ENCODE measurements at regions not wholly inside any gene's neighbourhood (a gene's known extent, or its start where the extent isn't known, plus 50 kb on each side); places are given as distances from the start of the nearest gene placed in this dataset.
"Not testable (repeated sequence)": the region's sequence is repeated elsewhere in the genome, so short reads cannot be mapped to it uniquely, and the experiment has no call there.

DNA sequence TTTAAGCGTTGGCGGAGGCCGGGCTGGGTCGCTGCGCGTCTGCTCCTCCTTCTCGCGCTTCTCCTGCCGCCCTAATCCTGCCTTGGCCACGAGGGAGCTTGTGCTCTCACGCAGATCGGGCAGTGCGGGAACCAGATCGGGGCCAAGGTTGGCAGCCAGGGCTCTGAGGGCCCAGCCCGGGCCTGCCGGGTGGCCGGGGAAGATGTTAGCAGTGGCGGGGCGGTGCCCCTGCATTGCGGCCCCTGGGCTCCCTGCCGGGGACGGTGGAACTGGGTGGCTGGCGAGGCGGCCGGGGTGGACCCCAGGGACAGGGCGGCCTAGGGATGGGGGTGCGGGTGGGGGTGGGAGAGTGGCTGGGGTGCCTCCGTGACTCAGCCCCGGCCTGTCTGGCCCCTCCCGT is 297.4 kb downstream of the CACNA1B start:
- in situ Hi-C loops (cut with HindIII; ENCODE audit: low pct_unique_long_range_greater_than_20kb, low sequenced_read_pairs); DNase-seq (ENCODE audit: low read depth, low spot score): not testable (repeated sequence)

DNA sequence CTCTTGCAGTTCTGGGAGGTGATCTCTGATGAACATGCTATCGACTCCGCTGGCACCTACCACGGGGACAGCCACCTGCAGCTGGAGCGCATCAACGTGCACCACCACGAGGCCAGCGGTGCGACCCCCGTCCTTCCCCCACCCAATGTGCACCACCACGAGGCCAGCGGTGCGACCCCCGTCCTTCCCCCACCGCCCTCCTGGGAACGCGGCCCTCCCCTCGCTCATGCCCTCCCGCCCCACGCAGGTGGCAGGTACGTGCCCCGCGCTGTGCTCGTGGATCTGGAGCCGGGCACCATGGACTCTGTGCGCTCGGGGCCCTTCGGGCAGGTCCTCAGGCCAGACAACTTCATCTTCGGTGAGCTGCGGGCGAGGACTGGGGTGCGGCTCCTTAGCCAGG is 297.8 kb downstream of the CACNA1B start:
- DNase-seq (ENCODE audit: low read depth, low spot score); in situ Hi-C loops (cut with HindIII; ENCODE audit: low pct_unique_long_range_greater_than_20kb, low sequenced_read_pairs): not testable (repeated sequence)

DNA sequence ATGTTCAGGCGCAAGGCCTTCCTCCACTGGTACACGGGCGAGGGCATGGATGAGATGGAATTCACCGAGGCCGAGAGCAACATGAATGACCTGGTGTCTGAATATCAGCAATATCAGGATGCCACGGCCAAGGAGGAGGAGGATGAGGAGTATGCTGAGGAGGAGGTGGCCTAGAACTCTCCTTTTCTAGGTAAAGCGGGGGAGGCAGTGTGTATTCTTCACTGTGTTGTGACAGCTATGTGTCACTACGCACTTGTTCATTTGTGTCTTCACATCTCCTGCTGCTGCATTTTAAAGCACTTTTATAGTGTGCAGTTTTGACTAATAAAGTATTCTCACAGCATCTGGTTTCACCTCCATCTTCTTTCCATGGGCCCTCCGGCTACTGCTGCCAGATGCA is 299.5 kb downstream of the CACNA1B start:
- DNase-seq (ENCODE audit: low read depth, low spot score); in situ Hi-C loops (cut with HindIII; ENCODE audit: low pct_unique_long_range_greater_than_20kb, low sequenced_read_pairs): not testable (repeated sequence)

DNA sequence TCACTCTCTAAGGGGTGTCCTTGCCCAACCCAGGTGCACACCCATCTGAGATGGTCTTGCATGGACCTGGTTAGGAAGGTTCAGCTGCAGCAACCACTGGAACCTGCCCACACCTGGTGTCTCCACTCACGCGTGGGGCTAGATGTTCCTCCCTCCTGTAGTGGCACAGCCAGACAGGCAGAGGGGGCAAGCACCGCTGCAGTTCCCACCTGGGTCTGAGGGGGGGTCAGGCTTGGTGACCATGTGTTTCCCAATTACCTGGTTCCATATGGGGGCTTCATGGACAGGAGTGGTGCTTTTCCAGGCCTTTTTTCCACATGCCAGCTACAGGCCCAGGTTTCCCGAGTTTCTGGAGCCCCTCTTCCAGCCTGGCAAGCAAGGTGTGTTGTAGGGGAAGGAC is 301.4 kb downstream of the CACNA1B start:
- in situ Hi-C loops (cut with HindIII; ENCODE audit: low pct_unique_long_range_greater_than_20kb, low sequenced_read_pairs); DNase-seq (ENCODE audit: low read depth, low spot score): not testable (repeated sequence)

DNA sequence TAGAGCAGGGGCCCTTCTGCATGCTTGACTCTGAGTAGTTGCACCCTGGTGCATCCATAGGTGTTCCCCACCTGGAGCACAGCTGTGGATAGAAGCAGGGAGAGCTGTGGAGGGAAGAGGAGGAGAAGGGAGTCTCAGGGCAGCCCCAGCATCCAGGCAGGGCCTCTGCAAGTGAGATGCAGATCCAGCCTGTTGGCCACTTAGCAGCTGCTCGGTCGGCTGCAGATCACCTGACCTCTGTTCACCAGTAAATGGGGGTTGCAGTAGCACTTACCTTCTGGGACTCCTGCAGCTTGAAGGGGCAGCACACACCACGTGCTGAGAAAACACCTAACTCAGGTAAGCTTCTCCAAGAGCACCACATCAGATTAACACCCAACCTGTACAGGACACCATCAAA is 302.1 kb downstream of the CACNA1B start:
- in situ Hi-C loops (cut with HindIII; ENCODE audit: low pct_unique_long_range_greater_than_20kb, low sequenced_read_pairs); DNase-seq (ENCODE audit: low read depth, low spot score): not testable (repeated sequence)

DNA sequence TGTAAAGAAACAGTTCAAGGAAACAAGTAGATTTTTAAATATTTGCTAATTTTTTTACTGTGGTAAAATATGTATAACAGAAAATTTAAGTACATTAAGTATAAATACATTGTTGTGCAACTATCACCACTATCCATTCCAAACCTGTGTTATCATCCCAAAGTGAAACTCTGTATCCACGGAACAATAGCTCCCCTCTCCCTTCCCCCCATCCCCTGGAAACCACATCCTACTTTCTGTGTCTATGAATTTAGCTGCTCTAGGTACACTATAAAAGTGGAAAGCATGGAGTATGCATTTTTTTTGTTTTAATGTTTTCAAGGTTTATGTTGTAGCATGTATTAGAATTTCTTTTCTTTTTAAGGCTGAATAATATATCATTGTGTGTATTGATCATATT is 304.4 kb downstream of the CACNA1B start:
- DNase-seq (ENCODE audit: low read depth, low spot score); in situ Hi-C loops (cut with HindIII; ENCODE audit: low pct_unique_long_range_greater_than_20kb, low sequenced_read_pairs): not testable (repeated sequence)

DNA sequence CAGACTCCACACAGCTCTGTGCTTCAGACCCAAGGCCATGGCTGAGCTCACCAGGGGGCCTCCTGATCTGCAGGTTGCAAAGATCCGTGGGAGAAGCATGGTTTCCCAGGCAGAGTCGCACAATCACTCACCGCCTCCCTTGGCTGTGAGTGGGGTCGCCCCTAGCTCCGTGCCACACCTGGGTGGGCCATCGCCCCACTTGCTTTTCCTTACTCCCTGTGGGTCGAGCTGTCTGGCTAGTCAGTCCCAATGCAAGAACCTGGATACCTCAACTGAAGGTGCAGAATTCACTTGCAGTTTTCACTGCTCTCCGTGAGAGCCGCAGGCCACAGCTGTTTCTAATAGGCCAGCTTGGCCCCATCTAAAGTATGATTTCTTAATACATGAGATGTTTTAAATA is 319.6 kb downstream of the CACNA1B start:
- DNase-seq (ENCODE audit: low read depth, low spot score); in situ Hi-C loops (cut with HindIII; ENCODE audit: low pct_unique_long_range_greater_than_20kb, low sequenced_read_pairs): not testable (repeated sequence)

DNA sequence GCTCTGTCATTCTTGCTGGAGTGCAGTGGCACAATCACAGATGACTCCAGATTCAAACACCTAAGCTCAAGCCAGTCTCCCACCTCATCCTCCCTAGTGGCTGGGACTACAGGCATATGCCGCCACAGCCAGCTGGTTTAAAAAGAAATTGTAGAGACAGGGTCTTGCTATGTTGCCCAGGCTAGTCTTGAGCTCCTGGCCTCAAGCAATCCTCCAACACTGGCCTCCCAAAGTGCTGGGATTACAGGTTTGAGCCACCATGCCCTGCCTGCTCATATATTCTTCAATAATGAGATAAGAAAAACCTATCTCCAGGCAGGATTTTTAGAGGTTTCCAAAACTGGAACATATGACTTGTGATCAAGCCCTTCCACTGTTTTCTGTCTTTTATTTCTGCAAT is 321.4 kb downstream of the CACNA1B start:
- in situ Hi-C loops (cut with HindIII; ENCODE audit: low pct_unique_long_range_greater_than_20kb, low sequenced_read_pairs), result not testable (repeated sequence)

DNA sequence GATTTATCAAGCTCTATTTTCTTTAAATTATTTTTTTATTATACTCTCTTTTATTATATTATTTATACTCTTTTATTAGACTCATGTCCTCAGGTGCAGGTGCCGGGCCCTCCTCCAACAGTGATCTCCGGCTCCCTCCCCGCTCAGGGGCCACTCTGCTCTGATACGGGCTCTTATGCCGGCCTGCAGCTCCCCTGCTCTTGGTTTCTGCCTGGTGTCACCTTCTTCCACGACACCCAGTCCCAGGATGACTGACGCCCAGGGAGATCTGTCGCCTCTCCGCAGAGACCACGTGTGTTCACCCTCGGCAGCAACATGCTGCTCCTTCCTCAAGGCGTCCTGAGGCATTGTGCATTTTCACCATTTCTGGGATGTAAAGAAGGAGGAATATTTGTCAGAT is 322.3 kb downstream of the CACNA1B start:
- in situ Hi-C loops (cut with HindIII; ENCODE audit: low pct_unique_long_range_greater_than_20kb, low sequenced_read_pairs); DNase-seq (ENCODE audit: low read depth, low spot score): not testable (repeated sequence)

More for the DNA sequence above, 321.4 kb downstream of the CACNA1B start:
- not testable (repeated sequence) for DNase-seq (ENCODE audit: low read depth, low spot score)

DNA sequence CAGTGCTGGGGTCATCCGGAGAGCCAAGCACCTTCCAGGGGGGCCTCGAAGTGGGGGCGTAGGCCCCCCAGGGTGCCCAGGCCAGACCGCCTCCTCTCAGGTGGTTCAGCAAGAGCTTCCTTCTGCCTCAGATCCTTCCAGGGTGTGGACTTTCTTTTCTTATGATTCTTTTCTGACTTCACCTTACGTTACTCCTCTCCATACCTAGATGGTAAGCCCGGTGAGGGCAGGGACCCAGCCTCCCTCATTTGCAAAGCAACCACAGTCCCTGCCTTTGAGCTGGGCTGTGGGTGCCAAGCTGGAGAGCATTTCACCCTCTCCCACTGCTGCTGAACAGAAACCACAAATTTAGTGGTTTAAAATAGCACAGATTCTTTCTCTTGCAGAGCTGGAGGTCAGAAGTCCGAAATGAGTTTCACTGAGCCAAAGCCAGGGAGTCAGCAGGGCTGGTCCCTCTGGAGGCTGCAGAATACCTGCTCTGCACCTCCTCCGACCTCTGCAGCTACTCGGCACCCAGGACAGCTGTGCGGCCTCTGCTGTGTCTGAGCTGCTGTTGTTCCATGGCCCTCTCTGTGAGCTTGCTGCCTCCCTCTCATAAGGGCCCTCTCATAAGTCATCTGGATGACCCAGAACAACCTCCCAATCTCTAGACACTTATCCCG is 323.0 kb downstream of the CACNA1B start:
- DNase-seq (ENCODE audit: low read depth, low spot score); in situ Hi-C loops (cut with HindIII; ENCODE audit: low pct_unique_long_range_greater_than_20kb, low sequenced_read_pairs): not testable (repeated sequence)

DNA sequence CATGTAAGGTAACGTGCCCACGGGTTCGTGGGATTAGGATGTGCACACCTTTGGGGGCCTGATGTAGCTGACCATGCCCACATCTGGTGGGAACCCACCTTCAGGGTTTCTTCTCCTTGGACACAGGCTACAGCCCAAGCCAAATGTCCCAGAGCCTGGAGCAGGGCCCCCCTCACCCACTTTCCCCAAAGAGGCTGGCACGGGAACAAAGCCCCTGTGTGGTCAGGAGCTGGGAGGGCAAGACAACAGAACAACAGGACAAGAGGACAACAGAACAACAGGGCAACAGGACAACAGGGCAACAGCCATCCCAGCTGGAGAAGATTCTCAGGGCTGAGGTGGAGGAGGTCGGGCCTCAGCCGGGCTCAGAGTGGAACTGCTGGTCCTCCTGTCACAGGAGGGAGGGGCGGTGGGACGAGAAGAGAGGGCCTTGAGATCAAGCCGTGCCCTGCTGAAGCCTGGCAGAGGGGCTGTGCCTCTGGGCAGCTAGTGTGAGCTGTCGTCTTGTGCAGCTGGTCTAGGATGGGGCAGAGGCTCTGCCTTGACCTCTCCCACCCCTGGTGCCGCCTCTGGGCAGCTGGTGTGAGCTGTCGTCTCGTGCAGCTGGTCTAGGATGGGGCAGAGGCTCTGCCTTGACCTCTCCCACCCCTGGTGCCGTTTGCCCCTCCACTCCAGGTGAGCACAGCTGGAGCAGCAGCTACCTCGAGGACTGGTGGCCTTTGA is 323.7 kb downstream of the CACNA1B start:
- in situ Hi-C loops (cut with HindIII; ENCODE audit: low pct_unique_long_range_greater_than_20kb, low sequenced_read_pairs); DNase-seq (ENCODE audit: low read depth, low spot score): not testable (repeated sequence)

DNA sequence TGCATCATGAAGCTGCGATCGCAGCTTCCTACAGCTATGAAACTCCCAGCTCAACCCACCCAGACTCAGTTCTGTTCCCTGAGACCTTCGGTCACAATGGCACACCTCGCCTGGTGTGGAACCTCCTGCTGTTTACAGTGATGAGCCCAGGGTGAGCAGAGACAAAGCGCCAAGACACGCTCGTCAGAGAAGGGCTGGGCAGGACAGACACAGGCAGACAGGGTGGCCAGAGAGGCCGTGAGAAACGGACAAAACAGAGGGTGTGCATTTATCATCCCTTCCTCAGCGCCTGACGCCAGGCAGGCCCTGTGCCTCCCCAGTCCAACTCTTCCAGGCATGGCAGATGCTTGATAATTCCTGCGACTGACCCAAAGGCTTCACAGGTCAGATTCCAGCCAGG is 324.5 kb downstream of the CACNA1B start:
- in situ Hi-C loops (cut with HindIII; ENCODE audit: low pct_unique_long_range_greater_than_20kb, low sequenced_read_pairs), result not testable (repeated sequence)

DNA sequence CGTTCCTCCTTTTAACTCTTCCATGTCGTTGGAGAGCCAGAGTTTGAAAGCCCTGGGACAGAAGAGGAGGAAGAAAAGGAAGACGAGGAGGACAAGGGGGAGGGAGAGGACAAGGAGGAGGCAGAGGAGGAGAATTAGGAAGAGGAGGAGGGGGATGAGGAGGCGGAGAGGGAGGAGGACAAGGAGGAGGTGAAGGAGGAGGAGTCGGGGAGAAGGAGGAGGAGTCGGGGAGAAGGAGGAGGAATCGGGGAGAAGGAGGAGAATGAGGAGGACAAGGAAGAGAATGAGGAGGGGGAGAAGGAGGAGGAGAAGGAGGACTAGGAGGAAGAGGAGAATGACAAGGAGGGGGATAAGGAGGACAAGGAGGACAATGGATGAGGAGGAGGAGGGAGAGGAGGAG is 325.7 kb downstream of the CACNA1B start:
- in situ Hi-C loops (cut with HindIII; ENCODE audit: low pct_unique_long_range_greater_than_20kb, low sequenced_read_pairs), result not testable (repeated sequence)
- peak; percentile 2 for DNase-seq (ENCODE audit: low read depth, low spot score)

More for the DNA sequence above, 324.5 kb downstream of the CACNA1B start:
- not testable (repeated sequence) for DNase-seq (ENCODE audit: low read depth, low spot score)

DNA sequence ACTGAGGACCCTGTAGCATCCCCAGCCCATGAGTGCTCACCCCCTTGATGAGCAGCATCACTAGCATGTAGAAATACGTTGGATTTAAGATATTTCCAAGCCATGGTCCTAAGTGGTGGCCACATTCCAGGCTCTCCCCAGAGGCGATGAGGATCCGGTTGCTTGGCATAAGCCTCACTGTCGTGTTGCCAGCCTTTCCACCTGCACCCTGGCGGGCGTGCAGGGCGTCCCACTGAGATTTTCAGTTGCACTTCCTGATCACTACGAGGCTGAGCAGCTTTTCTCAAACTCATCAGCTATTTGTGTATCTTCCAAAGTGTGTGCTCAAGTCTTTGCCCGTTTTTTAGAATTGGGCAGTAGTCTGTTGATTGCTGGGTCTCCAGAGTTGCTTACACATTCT is 326.3 kb downstream of the CACNA1B start:
- in situ Hi-C loops (cut with HindIII; ENCODE audit: low pct_unique_long_range_greater_than_20kb, low sequenced_read_pairs), result not testable (repeated sequence)

DNA sequence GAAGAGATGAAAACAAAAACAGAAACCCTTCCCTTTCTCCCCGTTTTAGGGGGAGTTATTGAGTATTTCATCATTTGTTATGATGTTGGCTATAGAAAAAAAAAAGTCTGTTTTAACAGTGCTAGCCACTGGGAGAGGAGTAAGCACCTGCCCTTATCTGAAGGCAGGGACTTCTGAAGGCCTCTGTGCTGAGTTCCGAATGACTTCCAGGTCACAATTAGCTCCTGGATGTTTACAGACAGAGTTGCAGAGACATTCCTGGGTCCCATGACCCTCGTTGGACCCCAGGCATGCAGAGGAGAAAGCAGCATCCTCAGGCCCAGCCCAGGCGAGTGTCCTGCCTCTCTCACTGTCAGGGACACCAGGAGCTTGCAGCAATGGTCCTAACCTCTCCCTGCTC is 328.5 kb downstream of the CACNA1B start:
- in situ Hi-C loops (cut with HindIII; ENCODE audit: low pct_unique_long_range_greater_than_20kb, low sequenced_read_pairs); DNase-seq (ENCODE audit: low read depth, low spot score): not testable (repeated sequence)

More for the DNA sequence above, 326.3 kb downstream of the CACNA1B start:
- DNase-seq (ENCODE audit: low read depth, low spot score), result not testable (repeated sequence)

DNA sequence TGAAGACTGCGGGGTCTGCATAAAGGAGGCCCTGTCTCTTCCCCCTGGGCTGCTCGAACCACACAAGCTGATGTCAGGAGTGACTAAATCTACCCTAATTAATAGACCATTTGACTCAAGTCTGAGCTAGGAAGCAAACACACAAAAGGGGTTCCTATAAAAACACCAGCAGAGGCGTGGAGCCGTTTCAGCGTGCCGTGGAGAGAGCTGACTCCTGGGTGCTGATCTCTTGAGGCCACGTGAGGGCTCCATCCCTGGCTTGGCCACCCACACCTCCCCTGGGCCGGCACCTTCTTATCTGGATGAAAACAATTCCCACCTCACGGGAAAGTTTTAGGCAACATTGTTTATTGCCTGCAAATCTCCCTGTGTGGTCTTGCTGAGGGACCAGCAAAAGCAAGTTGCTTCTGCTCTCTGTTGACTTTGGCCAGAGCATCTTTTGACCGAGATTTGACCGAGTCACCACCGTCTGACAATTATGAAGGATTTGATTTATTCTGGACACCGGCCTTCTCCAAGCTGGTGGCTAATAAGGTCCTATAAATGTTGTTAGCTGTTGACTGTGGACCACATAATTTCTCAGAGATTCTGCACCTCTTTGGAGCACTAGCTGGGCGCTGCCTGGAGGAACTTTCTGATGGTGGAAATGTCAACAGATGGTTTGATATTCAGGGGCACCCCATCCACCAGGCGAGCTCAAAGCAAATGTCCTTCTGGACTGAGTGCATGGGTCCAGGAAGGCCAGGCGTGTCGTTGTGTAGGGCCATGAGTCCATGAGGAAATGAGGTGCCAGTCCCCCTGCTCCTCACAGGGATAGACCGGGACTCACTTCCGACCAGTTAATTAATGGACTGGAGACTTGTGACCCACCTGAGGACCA is 330.0 kb downstream of the CACNA1B start:
- in situ Hi-C loops (cut with HindIII; ENCODE audit: low pct_unique_long_range_greater_than_20kb, low sequenced_read_pairs); DNase-seq (ENCODE audit: low read depth, low spot score): not testable (repeated sequence)

DNA sequence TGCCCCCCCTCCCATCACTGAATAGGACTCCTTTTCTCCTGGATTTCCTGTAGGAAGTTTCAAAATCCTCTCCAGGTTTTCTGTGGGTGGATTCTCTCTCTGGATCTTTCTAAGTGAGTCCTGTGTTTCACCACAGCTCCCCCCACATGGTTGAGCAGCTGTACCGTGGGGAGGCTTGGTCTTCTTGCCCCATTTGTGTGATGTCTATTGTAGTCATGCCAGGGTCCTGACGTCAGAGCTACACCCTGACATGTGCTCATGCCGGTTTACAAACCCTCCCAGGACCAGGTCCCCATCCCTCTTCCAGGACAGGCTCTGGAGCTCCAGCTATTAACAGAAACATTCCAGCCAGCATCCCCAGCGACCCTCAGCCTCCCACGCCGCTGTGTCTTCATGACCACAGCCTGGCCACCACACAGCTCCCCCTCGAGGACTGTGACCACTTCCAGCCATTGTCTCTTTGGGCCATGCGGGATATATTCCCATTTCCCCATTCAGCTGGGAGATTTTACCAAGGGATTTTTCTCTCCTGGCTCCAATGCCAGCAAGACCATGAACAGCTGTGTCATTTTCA is 331.6 kb downstream of the CACNA1B start:
- DNase-seq (ENCODE audit: low read depth, low spot score); in situ Hi-C loops (cut with HindIII; ENCODE audit: low pct_unique_long_range_greater_than_20kb, low sequenced_read_pairs): not testable (repeated sequence)
